Liver (tissue), 8 donors: ENCODE measurements at regions not wholly inside any gene's neighbourhood (a gene's known extent, or its start where the extent isn't known, plus 50 kb on each side); places are given as distances from the start of the nearest gene placed in this dataset.

ENCODE experiments used
- DNase-seq: peaks from one replicate; pipeline ENCODE4 v3.0.0-alpha.2; 2017; ENCODE audit warnings: low spot score
- H3K27ac ChIP-seq, 2 donors: one replicate each; pipeline ENCODE4 v1.7.0; 2013; ENCODE audit warnings: inconsistent platforms in 2 of 2, low read length in 2 of 2, control low read depth in 1 of 2, low read depth in 1 of 2, mild to moderate bottlenecking in 1 of 2
- H3K27me3 ChIP-seq, 4 donors: one replicate each; pipeline versions ENCODE4 v1.6.1 to v1.7.0; 2013; ENCODE audit warnings: low read length in 3 of 4, inconsistent platforms in 1 of 4, mild to moderate bottlenecking in 1 of 4, moderate library complexity in 1 of 4; ENCODE audit not compliant: control insufficient read depth in 4 of 4, insufficient read depth in 4 of 4
- H3K36me3 ChIP-seq, 4 donors: one replicate each; pipeline versions ENCODE4 v1.6.1 to v1.7.0; 2013; ENCODE audit warnings: low read length in 3 of 4, mild to moderate bottlenecking in 3 of 4, low read depth in 1 of 4, moderate library complexity in 1 of 4; ENCODE audit not compliant: control insufficient read depth in 4 of 4, insufficient read depth in 3 of 4
- H3K4me1 ChIP-seq, 4 donors: one replicate each; pipeline versions ENCODE4 v1.6.1 to v1.7.0; 2013; ENCODE audit warnings: low read length in 3 of 4, mild to moderate bottlenecking in 3 of 4, moderate library complexity in 1 of 4; ENCODE audit not compliant: control insufficient read depth in 4 of 4, insufficient read depth in 4 of 4
- H3K4me3 ChIP-seq, 3 donors: one replicate each; pipeline versions ENCODE4 v1.6.1 to v1.7.0; 2013; ENCODE audit warnings: low read length in 3 of 3, control low read depth in 1 of 3, low read depth in 1 of 3, mild to moderate bottlenecking in 1 of 3
- H3K9ac ChIP-seq, 2 donors: one replicate each; pipeline ENCODE4 v1.7.0; 2013; ENCODE audit warnings: low read length in 2 of 2, mild to moderate bottlenecking in 2 of 2, moderate library complexity in 2 of 2, control low read depth in 1 of 2, low read depth in 1 of 2
- H3K9me3 ChIP-seq, 4 donors: one replicate each; pipeline versions ENCODE4 v1.6.1 to v1.7.0; 2013; ENCODE audit warnings: low read length in 3 of 4; ENCODE audit not compliant: control insufficient read depth in 4 of 4
- EGR1 ChIP-seq, 2 donors: IDR thresholded peaks; 2 replicates each; pipeline ENCODE4 v1.6.1; 2016 to 2018; ENCODE audit warnings: antibody characterized with exemption in 2 of 2, low read depth in 2 of 2
- FOXA1 ChIP-seq: IDR thresholded peaks from 2 replicates; pipeline ENCODE4 v1.6.1; 2016; ENCODE audit warnings: antibody characterized with exemption
- FOXA2 ChIP-seq: IDR thresholded peaks from 2 replicates; pipeline ENCODE4 v1.6.1; 2016; ENCODE audit warnings: antibody characterized with exemption
- GABPA ChIP-seq, 2 donors: IDR thresholded peaks in 1 of 2; conservative IDR thresholded peaks in 1 of 2; 2 replicates each; pipeline ENCODE4 v1.6.1; 2016; ENCODE audit warnings: antibody characterized with exemption in 2 of 2, mild to moderate bottlenecking in 1 of 2, moderate library complexity in 1 of 2
- HNF4A ChIP-seq, 2 donors: conservative IDR thresholded peaks; 2 replicates each; pipeline ENCODE4 v1.6.1; 2016; ENCODE audit warnings: antibody characterized with exemption in 2 of 2, mild to moderate bottlenecking in 2 of 2
- HNF4G ChIP-seq: IDR thresholded peaks from 2 replicates; pipeline ENCODE4 v1.6.1; 2016; ENCODE audit warnings: antibody characterized with exemption
- NR2F2 ChIP-seq: IDR thresholded peaks from 2 replicates; pipeline ENCODE4 v1.6.1; 2016; ENCODE audit warnings: antibody characterized with exemption
- SP1 ChIP-seq: IDR thresholded peaks from 2 replicates; pipeline ENCODE4 v1.6.1; 2018; ENCODE audit warnings: antibody characterized with exemption, mild to moderate bottlenecking
- TAF1 ChIP-seq: conservative IDR thresholded peaks from 2 replicates; pipeline ENCODE4 v1.6.1; 2016; ENCODE audit warnings: antibody characterized with exemption, mild to moderate bottlenecking
- WGBS: extraction: QIAGEN DNeasy Blood & Tissue Kit; methylation state at CpG from one replicate; pipeline ENCODE4 v1.1.7; 2013; 5-methylcytosine and 5-hydroxymethylcytosine counted together
- TF ChIP-seq, protein P1 (sequence below): IDR thresholded peaks from 2 replicates; pipeline ENCODE4 v1.6.1; 2016; ENCODE audit warnings: antibody characterized with exemption, mild to moderate bottlenecking
- TF ChIP-seq, protein P2 (sequence below): IDR thresholded peaks from 2 replicates; pipeline ENCODE4 v1.6.1; 2016; ENCODE audit warnings: antibody characterized with exemption
- TF ChIP-seq, protein P3 (sequence below): fragments of 150-350 bp; IDR thresholded peaks from 2 replicates; pipeline ENCODE4 v1.5.1; 2017; ENCODE audit warnings: improper control_type of control experiment, low read depth, low read length; ENCODE audit not compliant: missing input control
- TF ChIP-seq, protein P4 (sequence below): IDR thresholded peaks from 2 replicates; pipeline ENCODE4 v1.6.1; 2016; ENCODE audit warnings: antibody characterized with exemption
- donor health status: healthy.
- donor health status: healthy.
- donor health status: healthy.
- donor health status: healthy.
- donor health status: healthy.

DNA sequence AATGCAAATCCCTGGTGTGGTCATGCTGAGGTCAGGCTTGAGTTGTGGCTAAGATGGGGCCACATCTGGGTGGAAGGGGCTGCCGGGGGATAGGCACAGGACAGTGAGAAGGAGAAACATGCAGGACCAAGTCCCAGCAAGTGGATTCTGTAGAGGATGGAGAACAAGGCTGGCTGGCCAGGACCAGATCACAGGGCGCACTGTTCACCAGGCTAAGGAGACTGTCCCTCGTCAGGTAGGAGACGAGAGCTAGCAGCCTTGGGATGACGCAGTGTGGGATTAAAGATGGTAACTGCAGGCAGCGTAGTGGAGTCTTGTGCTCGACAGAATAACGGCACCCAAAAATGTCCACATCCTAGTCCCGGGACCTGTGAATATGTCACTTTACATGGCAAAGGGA, 336.1 kb downstream of the BCL11B start:
- peaks cover 0 to 2% (median 0%) of the 10 kb centered on the region in 4 donors for H3K27me3 ChIP-seq
- DNase-seq: no peak
- H3K4me3 ChIP-seq: no peak overlapping the region
- TF ChIP-seq HNF4A (conservative IDR thresholded peaks at IDR 0.05) (no peak), FOXA2 (no peak)
- no peaks in the 10 kb centered on the region for H3K36me3 ChIP-seq
- 92% methylated on average over 9 of the region's 9 CpGs for WGBS
- no peaks in the 10 kb centered on the region for H3K4me1 ChIP-seq
- no peak overlapping the region for H3K9ac ChIP-seq
- no peaks in the 10 kb centered on the region for H3K9me3 ChIP-seq
- no peak overlapping the region for H3K27ac ChIP-seq

DNA sequence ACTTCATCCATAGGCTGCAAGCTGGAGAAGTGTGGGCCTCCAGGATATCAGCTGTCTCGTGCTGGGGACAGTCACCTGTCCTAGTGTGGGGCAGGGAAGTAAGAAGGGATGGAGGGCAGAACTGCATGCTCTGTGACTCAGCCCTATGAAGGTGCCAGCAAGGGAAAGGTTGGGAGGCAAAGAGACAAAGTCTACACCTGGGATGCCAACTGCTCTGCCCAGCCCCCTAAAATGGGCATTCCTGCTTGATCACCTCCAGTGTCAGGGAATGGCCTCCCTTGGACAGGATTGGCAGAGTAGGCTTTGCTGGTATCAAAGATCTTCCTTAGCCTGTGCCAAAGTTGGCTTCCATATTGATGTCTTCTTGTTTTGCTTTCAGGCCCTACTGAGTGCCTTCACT, 335.0 kb downstream of the BCL11B start:
- no peak for DNase-seq
- Histone ChIP-seq H3K36me3 (no peaks in the 10 kb centered on the region), H3K4me1 (no peaks in the 10 kb centered on the region), H3K4me3 (no peak overlapping the region), H3K9ac (no peak overlapping the region), H3K9me3 (no peaks in the 10 kb centered on the region), H3K27ac (no peak overlapping the region), H3K27me3 (peaks cover 0 to 2% (median 0%) of the 10 kb centered on the region in 4 donors)
- no peak for TF ChIP-seq EGR1 (IDR thresholded peaks at IDR 0.05; ENCODE audit: low read depth in 2 of 2)
- TF ChIP-seq SP1: no peak
- TF ChIP-seq FOXA1: no peak
- TF ChIP-seq, protein P1, sequence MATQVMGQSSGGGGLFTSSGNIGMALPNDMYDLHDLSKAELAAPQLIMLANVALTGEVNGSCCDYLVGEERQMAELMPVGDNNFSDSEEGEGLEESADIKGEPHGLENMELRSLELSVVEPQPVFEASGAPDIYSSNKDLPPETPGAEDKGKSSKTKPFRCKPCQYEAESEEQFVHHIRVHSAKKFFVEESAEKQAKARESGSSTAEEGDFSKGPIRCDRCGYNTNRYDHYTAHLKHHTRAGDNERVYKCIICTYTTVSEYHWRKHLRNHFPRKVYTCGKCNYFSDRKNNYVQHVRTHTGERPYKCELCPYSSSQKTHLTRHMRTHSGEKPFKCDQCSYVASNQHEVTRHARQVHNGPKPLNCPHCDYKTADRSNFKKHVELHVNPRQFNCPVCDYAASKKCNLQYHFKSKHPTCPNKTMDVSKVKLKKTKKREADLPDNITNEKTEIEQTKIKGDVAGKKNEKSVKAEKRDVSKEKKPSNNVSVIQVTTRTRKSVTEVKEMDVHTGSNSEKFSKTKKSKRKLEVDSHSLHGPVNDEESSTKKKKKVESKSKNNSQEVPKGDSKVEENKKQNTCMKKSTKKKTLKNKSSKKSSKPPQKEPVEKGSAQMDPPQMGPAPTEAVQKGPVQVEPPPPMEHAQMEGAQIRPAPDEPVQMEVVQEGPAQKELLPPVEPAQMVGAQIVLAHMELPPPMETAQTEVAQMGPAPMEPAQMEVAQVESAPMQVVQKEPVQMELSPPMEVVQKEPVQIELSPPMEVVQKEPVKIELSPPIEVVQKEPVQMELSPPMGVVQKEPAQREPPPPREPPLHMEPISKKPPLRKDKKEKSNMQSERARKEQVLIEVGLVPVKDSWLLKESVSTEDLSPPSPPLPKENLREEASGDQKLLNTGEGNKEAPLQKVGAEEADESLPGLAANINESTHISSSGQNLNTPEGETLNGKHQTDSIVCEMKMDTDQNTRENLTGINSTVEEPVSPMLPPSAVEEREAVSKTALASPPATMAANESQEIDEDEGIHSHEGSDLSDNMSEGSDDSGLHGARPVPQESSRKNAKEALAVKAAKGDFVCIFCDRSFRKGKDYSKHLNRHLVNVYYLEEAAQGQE: no peak
- TF ChIP-seq HNF4A (conservative IDR thresholded peaks at IDR 0.05): no peak
- TF ChIP-seq, protein P2, sequence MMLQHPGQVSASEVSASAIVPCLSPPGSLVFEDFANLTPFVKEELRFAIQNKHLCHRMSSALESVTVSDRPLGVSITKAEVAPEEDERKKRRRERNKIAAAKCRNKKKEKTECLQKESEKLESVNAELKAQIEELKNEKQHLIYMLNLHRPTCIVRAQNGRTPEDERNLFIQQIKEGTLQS: no peak
- TF ChIP-seq, protein P3, sequence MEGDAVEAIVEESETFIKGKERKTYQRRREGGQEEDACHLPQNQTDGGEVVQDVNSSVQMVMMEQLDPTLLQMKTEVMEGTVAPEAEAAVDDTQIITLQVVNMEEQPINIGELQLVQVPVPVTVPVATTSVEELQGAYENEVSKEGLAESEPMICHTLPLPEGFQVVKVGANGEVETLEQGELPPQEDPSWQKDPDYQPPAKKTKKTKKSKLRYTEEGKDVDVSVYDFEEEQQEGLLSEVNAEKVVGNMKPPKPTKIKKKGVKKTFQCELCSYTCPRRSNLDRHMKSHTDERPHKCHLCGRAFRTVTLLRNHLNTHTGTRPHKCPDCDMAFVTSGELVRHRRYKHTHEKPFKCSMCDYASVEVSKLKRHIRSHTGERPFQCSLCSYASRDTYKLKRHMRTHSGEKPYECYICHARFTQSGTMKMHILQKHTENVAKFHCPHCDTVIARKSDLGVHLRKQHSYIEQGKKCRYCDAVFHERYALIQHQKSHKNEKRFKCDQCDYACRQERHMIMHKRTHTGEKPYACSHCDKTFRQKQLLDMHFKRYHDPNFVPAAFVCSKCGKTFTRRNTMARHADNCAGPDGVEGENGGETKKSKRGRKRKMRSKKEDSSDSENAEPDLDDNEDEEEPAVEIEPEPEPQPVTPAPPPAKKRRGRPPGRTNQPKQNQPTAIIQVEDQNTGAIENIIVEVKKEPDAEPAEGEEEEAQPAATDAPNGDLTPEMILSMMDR: no peak
- no peak for TF ChIP-seq GABPA (IDR thresholded peaks at IDR 0.05 in 1 of 2, conservative IDR thresholded peaks at IDR 0.05 in 1 of 2)
- no peak for TF ChIP-seq HNF4G
- 69% methylated on average over 1 of the region's 1 CpG for WGBS

DNA sequence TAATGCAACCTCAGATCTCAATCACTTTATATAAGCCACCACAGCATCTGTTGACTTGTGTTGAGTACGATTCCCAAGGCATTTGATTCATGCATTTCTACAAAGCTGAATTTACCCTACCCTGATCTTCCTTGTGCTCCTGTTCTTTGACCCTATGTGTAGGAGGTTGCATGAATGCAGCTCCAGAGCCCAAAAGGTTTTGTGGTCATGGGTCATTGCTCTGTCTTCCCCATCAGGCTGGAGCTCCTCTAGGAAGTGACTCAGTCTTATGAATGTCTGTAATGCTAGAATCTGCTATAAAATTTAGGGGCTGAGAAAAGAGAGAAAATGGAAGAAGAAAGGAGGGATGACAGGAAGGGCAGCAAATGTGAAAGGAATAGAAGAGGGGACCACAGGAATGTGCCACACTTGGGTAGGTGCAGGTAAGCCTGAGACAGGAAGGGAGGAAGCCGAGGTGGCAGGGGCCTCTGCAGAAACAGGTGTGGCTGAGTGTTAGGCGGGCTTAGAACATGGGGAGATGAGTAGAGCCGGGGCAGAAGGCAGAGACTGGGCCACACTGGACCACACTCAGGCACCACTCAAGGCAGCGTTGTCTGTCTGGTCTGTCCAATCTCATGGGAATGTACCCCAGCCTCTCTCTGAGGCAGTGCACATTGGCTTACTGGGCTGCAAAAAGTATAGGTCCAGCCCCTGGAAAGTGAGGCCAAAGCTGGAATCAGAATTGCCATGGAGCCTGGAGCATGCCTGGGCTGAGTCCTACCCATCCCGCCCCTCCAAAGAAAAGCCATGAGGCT, 334.1 kb downstream of the BCL11B start:
- DNase-seq: no peak
- H3K4me3 ChIP-seq: no peak overlapping the region
- WGBS: 85% methylated on average over 6 of the region's 6 CpGs
- no peak for TF ChIP-seq HNF4A (conservative IDR thresholded peaks at IDR 0.05)
- TF ChIP-seq TAF1: no peak
- TF ChIP-seq HNF4G: no peak
- TF ChIP-seq, protein P1: no peak
- TF ChIP-seq FOXA1: no peak
- TF ChIP-seq, protein P3: no peak
- TF ChIP-seq, protein P4, sequence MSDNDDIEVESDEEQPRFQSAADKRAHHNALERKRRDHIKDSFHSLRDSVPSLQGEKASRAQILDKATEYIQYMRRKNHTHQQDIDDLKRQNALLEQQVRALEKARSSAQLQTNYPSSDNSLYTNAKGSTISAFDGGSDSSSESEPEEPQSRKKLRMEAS: no peak
- TF ChIP-seq FOXA2: no peak
- no peak for TF ChIP-seq SP1
- TF ChIP-seq NR2F2: no peak
- TF ChIP-seq GABPA (IDR thresholded peaks at IDR 0.05 in 1 of 2, conservative IDR thresholded peaks at IDR 0.05 in 1 of 2): no peak

More for the DNA sequence above, 334.1 kb downstream of the BCL11B start:
- no peaks in the 10 kb centered on the region for H3K36me3 ChIP-seq
- no peak overlapping the region for H3K9ac ChIP-seq
- no peak overlapping the region for H3K27ac ChIP-seq
- no peaks in the 10 kb centered on the region for H3K4me1 ChIP-seq
- H3K27me3 ChIP-seq: peaks cover 0 to 2% (median 0%) of the 10 kb centered on the region in 4 donors
- no peaks in the 10 kb centered on the region for H3K9me3 ChIP-seq
